Breast epithelium (tissue), 4 donors: ENCODE measurements at regions not wholly inside any gene's neighbourhood (a gene's known extent, or its start where the extent isn't known, plus 50 kb on each side); places are given as distances from the start of the nearest gene placed in this dataset.
"Not testable (repeated sequence)": the region's sequence is repeated elsewhere in the genome, so short reads cannot be mapped to it uniquely, and the experiment has no call there.

ENCODE experiments used
- DNase-seq, 2 donors: peaks; one replicate each; pipeline ENCODE4 v3.0.0-alpha.2; 2019; ENCODE audit warnings: low spot score in 2 of 2
- H3K27ac ChIP-seq, 2 donors: fragments of 200-600 bp; sonication (generic) in 1 of 2; one replicate each; pipeline ENCODE4 v1.5.1; 2016 to 2019; ENCODE audit warnings: mild to moderate bottlenecking in 1 of 2
- H3K27me3 ChIP-seq, 2 donors: fragments of 200-600 bp; sonication (generic) in 1 of 2; one replicate each; pipeline versions ENCODE4 v1.5.1 to v1.6.0; 2017 to 2019; ENCODE audit warnings: control low read depth in 1 of 2, mild to moderate bottlenecking in 1 of 2
- H3K36me3 ChIP-seq: fragments of 200-600 bp; one replicate; pipeline ENCODE4 v1.5.1; 2019
- H3K4me1 ChIP-seq, 2 donors: fragments of 200-600 bp; sonication (generic); one replicate each; pipeline ENCODE4 v1.5.1; 2016 to 2019; ENCODE audit warnings: control low read depth in 1 of 2
- H3K4me3 ChIP-seq, 3 donors: fragments of 200-600 bp; sonication (generic); 1 replicate in 2 of 3; 2 replicates in 1 of 3; pipeline ENCODE4 v1.5.1; 2016 to 2019; ENCODE audit warnings: mild to moderate bottlenecking in 3 of 3, moderate library complexity in 2 of 3
- H3K9me3 ChIP-seq, 2 donors: fragments of 200-600 bp; sonication (generic) in 1 of 2; one replicate each; pipeline ENCODE4 v1.5.1; 2016 to 2019; ENCODE audit warnings: control low read depth in 1 of 2
- CTCF ChIP-seq, 3 donors: fragments of 450-650 bp; IDR thresholded peaks; one replicate each; pipeline ENCODE4 v1.5.1; 2016 to 2017; ENCODE audit warnings: antibody characterized with exemption in 3 of 3, mild to moderate bottlenecking in 3 of 3, moderate library complexity in 3 of 3
- POLR2A ChIP-seq: fragments of 450-650 bp; IDR thresholded peaks from one replicate; pipeline ENCODE4 v1.6.1; 2016; ENCODE audit warnings: antibody characterized with exemption, mild to moderate bottlenecking, moderate library complexity
- POLR2AphosphoS5 ChIP-seq, 3 donors: sonication (generic); formaldehyde crosslinking; IDR thresholded peaks; one replicate each; pipeline ENCODE4 v1.6.1; 2017; ENCODE audit warnings: antibody characterized with exemption in 3 of 3
- intact Hi-C: fragments of 100-400 bp; cut with DNase I; formaldehyde crosslinking; loops from one replicate; pipeline ENCODE4 v1.15.1; 2023; ENCODE audit warnings: low total_unique reads

GRCh38 chr13:87244256-87244890, 426.8 kb upstream of the SLITRK5 start:
- intact Hi-C loops, result no loop called here
- no peaks in the 10 kb centered on the region for H3K27me3 ChIP-seq
- DNase-seq, result no peak
- H3K36me3 ChIP-seq, result no peaks in the 10 kb centered on the region
- H3K4me3 ChIP-seq, result no peak overlapping the region
- no peaks in the 10 kb centered on the region for H3K4me1 ChIP-seq
- H3K27ac ChIP-seq, result no peak overlapping the region
- TF ChIP-seq POLR2A (no peak), POLR2AphosphoS5 (IDR thresholded peaks at IDR 0.05) (no peak), CTCF (IDR thresholded peaks at IDR 0.05) (no peak)
- no peaks in the 10 kb centered on the region for H3K9me3 ChIP-seq

- intact Hi-C loops, H3K4me1 ChIP-seq, DNase-seq, H3K27ac ChIP-seq, H3K27me3 ChIP-seq, H3K4me3 ChIP-seq, H3K36me3 ChIP-seq, H3K9me3 ChIP-seq: not testable (repeated sequence)
These were observed 421.3 kb upstream of the SLITRK5 start for GRCh38 chr13:87249847-87250246.

DNA sequence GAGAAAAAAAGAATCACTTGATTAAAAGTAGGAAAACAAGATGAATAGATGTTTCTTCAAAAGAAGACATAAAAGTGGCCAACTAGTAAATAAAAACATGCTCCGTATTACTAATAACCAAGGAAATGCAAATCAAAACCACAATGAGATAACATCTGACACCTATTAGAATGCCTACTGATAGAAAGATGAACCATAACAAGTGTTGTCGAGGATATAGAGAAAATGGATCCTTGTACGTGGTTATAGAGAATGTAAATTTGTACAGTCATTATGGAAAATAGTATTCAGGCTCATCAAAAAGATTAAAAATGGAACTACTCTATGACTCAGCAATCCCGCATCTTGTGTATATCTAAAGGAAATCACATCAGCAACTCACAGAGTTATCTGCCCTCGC, 415.8 kb upstream of the SLITRK5 start:
- intact Hi-C loops, result no loop called here
- no peak overlapping the region for H3K4me3 ChIP-seq
- peaks cover 0 to 9% of the 10 kb centered on the region in 2 donors for H3K9me3 ChIP-seq
- no peaks in the 10 kb centered on the region for H3K36me3 ChIP-seq
- DNase-seq, result no peak
- no peak overlapping the region for H3K27ac ChIP-seq
- no peaks in the 10 kb centered on the region for H3K4me1 ChIP-seq
- H3K27me3 ChIP-seq, result no peaks in the 10 kb centered on the region
- TF ChIP-seq CTCF (IDR thresholded peaks at IDR 0.05) (no peak), POLR2AphosphoS5 (IDR thresholded peaks at IDR 0.05) (no peak), POLR2A (no peak)

- H3K4me3 ChIP-seq, result no peak overlapping the region
- DNase-seq, result no peak
- TF ChIP-seq POLR2AphosphoS5 (IDR thresholded peaks at IDR 0.05) (no peak), CTCF (IDR thresholded peaks at IDR 0.05) (no peak)
- no peaks in the 10 kb centered on the region for H3K27me3 ChIP-seq
- H3K36me3 ChIP-seq, result no peaks in the 10 kb centered on the region
- no peak overlapping the region for H3K27ac ChIP-seq
- peaks cover 0 to 9% of the 10 kb centered on the region in 2 donors for H3K9me3 ChIP-seq
- intact Hi-C loops, result no loop called here
- no peaks in the 10 kb centered on the region for H3K4me1 ChIP-seq
These were observed 411.6 kb upstream of the SLITRK5 start for GRCh38 chr13:87259479-87260083.

DNA sequence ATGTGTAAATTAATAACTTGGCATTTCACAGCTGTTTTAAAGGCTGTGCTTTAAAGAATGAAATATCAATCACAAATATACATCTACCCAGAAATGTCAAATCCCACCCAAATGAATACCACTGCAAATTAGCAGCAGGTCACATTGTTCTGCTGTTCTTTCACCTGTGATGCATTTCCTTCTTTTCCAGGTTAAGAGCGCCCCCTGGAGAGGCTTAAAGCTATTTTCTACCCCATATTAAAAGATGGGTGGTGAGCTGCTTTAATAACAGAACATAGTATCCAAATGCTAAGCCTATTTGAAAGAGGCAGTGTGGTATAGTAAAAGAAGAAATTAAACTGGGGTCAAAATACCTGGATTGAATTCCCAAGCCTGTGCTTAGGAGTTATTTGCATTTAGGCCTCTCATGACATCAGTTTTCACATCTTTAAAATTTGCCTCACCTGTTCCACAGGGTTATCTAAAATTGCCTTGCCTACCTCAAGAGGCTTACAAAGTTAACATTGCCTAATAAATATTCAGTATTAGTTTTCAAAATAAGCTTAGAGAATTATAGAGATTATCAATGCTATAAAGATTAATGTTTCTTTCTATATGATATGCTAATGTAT, 396.9 kb upstream of the SLITRK5 start:
- no peak for TF ChIP-seq CTCF (IDR thresholded peaks at IDR 0.05)
- no peak for TF ChIP-seq POLR2A
- no peak for TF ChIP-seq POLR2AphosphoS5 (IDR thresholded peaks at IDR 0.05)
- DNase-seq, result no peak
- H3K4me3 ChIP-seq, result no peak overlapping the region

More for the DNA sequence above, 396.9 kb upstream of the SLITRK5 start:
- Histone ChIP-seq H3K9me3 (no peaks in the 10 kb centered on the region), H3K4me1 (no peaks in the 10 kb centered on the region), H3K27me3 (no peaks in the 10 kb centered on the region), H3K27ac (no peak overlapping the region), H3K36me3 (no peaks in the 10 kb centered on the region)
- intact Hi-C loops, result no loop called here
